ENCODE measurements at regions not wholly inside any gene's neighbourhood (a gene's known extent, or its start where the extent isn't known, plus 50 kb on each side); places are given as distances from the start of the nearest gene placed in this dataset.

- H2AFZ ChIP-seq (ENCODE audit: low read length) = no peak overlapping the region
- no peaks in the 10 kb centered on the region for H3K9me2 ChIP-seq (replicated peaks; ENCODE audit: insufficient read depth, low read length)
- no peaks in the 10 kb centered on the region for H3K27me3 ChIP-seq (ENCODE audit: low read length)
- no peaks in the 10 kb centered on the region for H3K4me1 ChIP-seq (ENCODE audit: low read length)
- no peak overlapping the region for H3K4me3 ChIP-seq (ENCODE audit: low read length)
- no peak overlapping the region for H3K9ac ChIP-seq (ENCODE audit: low read length)
- H3K36me3 ChIP-seq (ENCODE audit: insufficient read depth, low read length) = no peaks in the 10 kb centered on the region
- H3K4me2 ChIP-seq (ENCODE audit: low read depth, low read length, poor library complexity, severe bottlenecking) = no peak overlapping the region
- no peaks in the 10 kb centered on the region for H4K20me1 ChIP-seq (ENCODE audit: insufficient read depth, low read depth, low read length)
- H3K9me3 ChIP-seq (ENCODE audit: low read length) = peaks cover 31% of the 10 kb centered on the region
- DNase-seq = no peak
- no peak overlapping the region for H3K27ac ChIP-seq (ENCODE audit: low read length)
- H3K79me2 ChIP-seq (ENCODE audit: low read length) = no peaks in the 10 kb centered on the region
Observed at GRCh38 chr7:84524714-84525694, 330.4 kb upstream of the SEMA3A start.

- Histone ChIP-seq H2AFZ (ENCODE audit: low read length) (no peak overlapping the region), H3K79me2 (ENCODE audit: low read length) (no peaks in the 10 kb centered on the region), H3K36me3 (ENCODE audit: insufficient read depth, low read length) (no peaks in the 10 kb centered on the region), H3K9me3 (ENCODE audit: low read length) (peaks cover 36% of the 10 kb centered on the region; the same call in 1 of the 2 replicates), H3K27me3 (ENCODE audit: low read length) (no peaks in the 10 kb centered on the region), H3K9ac (ENCODE audit: low read length) (no peak overlapping the region), H3K4me2 (ENCODE audit: low read depth, low read length, poor library complexity, severe bottlenecking) (no peak overlapping the region), H3K4me3 (ENCODE audit: low read length) (no peak overlapping the region), H3K9me2 (replicated peaks; ENCODE audit: insufficient read depth, low read length) (no peaks in the 10 kb centered on the region), H3K27ac (ENCODE audit: low read length) (no peak overlapping the region), H4K20me1 (ENCODE audit: insufficient read depth, low read depth, low read length) (no peaks in the 10 kb centered on the region), H3K4me1 (ENCODE audit: low read length) (no peaks in the 10 kb centered on the region)
- DNase-seq = no peak
Observed at GRCh38 chr7:84513061-84513460, 318.5 kb upstream of the SEMA3A start.

- Histone ChIP-seq H3K4me2 (ENCODE audit: low read depth, low read length, poor library complexity, severe bottlenecking) (no peak overlapping the region), H3K9me2 (replicated peaks; ENCODE audit: insufficient read depth, low read length) (no peaks in the 10 kb centered on the region), H3K36me3 (ENCODE audit: insufficient read depth, low read length) (no peaks in the 10 kb centered on the region), H4K20me1 (ENCODE audit: insufficient read depth, low read depth, low read length) (no peaks in the 10 kb centered on the region), H3K27me3 (ENCODE audit: low read length) (no peaks in the 10 kb centered on the region), H3K4me3 (ENCODE audit: low read length) (no peak overlapping the region), H3K9me3 (ENCODE audit: low read length) (peaks cover 39% of the 10 kb centered on the region), H3K9ac (ENCODE audit: low read length) (no peak overlapping the region), H3K27ac (ENCODE audit: low read length) (no peak overlapping the region), H3K79me2 (ENCODE audit: low read length) (no peaks in the 10 kb centered on the region), H2AFZ (ENCODE audit: low read length) (no peak overlapping the region), H3K4me1 (ENCODE audit: low read length) (no peaks in the 10 kb centered on the region)
- DNase-seq = no peak
Observed at GRCh38 chr7:84512055-84512454, 317.5 kb upstream of the SEMA3A start.

- Histone ChIP-seq H3K9me2 (replicated peaks; ENCODE audit: insufficient read depth, low read length) (no peaks in the 10 kb centered on the region), H3K4me2 (ENCODE audit: low read depth, low read length, poor library complexity, severe bottlenecking) (no peak overlapping the region), H3K79me2 (ENCODE audit: low read length) (no peaks in the 10 kb centered on the region), H3K27ac (ENCODE audit: low read length) (no peak overlapping the region), H3K9me3 (ENCODE audit: low read length) (peaks cover 39% of the 10 kb centered on the region), H3K36me3 (ENCODE audit: insufficient read depth, low read length) (no peaks in the 10 kb centered on the region), H4K20me1 (ENCODE audit: insufficient read depth, low read depth, low read length) (no peaks in the 10 kb centered on the region), H3K4me1 (ENCODE audit: low read length) (no peaks in the 10 kb centered on the region), H3K9ac (ENCODE audit: low read length) (no peak overlapping the region), H3K4me3 (ENCODE audit: low read length) (no peak overlapping the region), H3K27me3 (ENCODE audit: low read length) (no peaks in the 10 kb centered on the region), H2AFZ (ENCODE audit: low read length) (no peak overlapping the region)
- no peak for DNase-seq
Observed at GRCh38 chr7:84510505-84510904, 315.9 kb upstream of the SEMA3A start.

- Histone ChIP-seq H3K9ac (ENCODE audit: low read length) (no peak overlapping the region), H3K27ac (ENCODE audit: low read length) (no peak overlapping the region), H3K4me1 (ENCODE audit: low read length) (no peaks in the 10 kb centered on the region), H3K9me3 (ENCODE audit: low read length) (peaks cover 34% of the 10 kb centered on the region), H3K27me3 (ENCODE audit: low read length) (no peaks in the 10 kb centered on the region), H3K4me3 (ENCODE audit: low read length) (no peak overlapping the region), H3K36me3 (ENCODE audit: insufficient read depth, low read length) (no peaks in the 10 kb centered on the region), H4K20me1 (ENCODE audit: insufficient read depth, low read depth, low read length) (no peaks in the 10 kb centered on the region), H3K9me2 (replicated peaks; ENCODE audit: insufficient read depth, low read length) (no peaks in the 10 kb centered on the region), H2AFZ (ENCODE audit: low read length) (no peak overlapping the region), H3K79me2 (ENCODE audit: low read length) (no peaks in the 10 kb centered on the region), H3K4me2 (ENCODE audit: low read depth, low read length, poor library complexity, severe bottlenecking) (no peak overlapping the region)
- no peak for DNase-seq
Observed at GRCh38 chr7:84509522-84509921, 314.9 kb upstream of the SEMA3A start.

- Histone ChIP-seq H3K79me2 (ENCODE audit: low read length) (no peaks in the 10 kb centered on the region), H3K4me3 (ENCODE audit: low read length) (no peak overlapping the region), H3K27ac (ENCODE audit: low read length) (no peak overlapping the region), H3K27me3 (ENCODE audit: low read length) (no peaks in the 10 kb centered on the region), H3K4me2 (ENCODE audit: low read depth, low read length, poor library complexity, severe bottlenecking) (no peak overlapping the region), H2AFZ (ENCODE audit: low read length) (no peak overlapping the region), H3K9ac (ENCODE audit: low read length) (no peak overlapping the region), H3K4me1 (ENCODE audit: low read length) (no peaks in the 10 kb centered on the region), H3K36me3 (ENCODE audit: insufficient read depth, low read length) (no peaks in the 10 kb centered on the region), H3K9me3 (ENCODE audit: low read length) (peaks cover 34% of the 10 kb centered on the region), H3K9me2 (replicated peaks; ENCODE audit: insufficient read depth, low read length) (no peaks in the 10 kb centered on the region), H4K20me1 (ENCODE audit: insufficient read depth, low read depth, low read length) (no peaks in the 10 kb centered on the region)
- no peak for DNase-seq
Observed at GRCh38 chr7:84508606-84509005, 314.0 kb upstream of the SEMA3A start.

DNA sequence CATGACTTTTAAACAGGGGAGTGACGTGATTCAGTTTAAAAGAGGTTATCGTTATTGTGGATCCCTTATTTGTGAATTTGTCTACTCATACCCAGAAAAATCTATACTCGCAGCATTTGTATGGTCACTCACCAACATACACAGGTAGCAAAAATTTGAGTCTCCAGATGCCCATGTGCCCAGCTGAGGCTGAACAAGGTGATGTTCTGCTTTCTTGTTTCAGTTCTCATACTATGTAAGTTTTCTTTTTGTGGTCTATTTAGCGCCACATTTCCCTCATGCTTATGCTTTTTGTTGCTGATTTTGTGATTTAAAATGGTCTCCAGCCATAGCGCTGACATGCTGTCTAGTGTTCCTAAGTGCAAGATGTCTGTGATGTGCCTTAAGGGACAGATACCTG, 312.9 kb upstream of the SEMA3A start:
- no peak for DNase-seq
- no peaks in the 10 kb centered on the region for H3K27me3 ChIP-seq (ENCODE audit: low read length)
- H2AFZ ChIP-seq (ENCODE audit: low read length) = no peak overlapping the region
- no peak overlapping the region for H3K9ac ChIP-seq (ENCODE audit: low read length)
- no peaks in the 10 kb centered on the region for H3K36me3 ChIP-seq (ENCODE audit: insufficient read depth, low read length)
- H4K20me1 ChIP-seq (ENCODE audit: insufficient read depth, low read depth, low read length) = no peaks in the 10 kb centered on the region
- H3K4me3 ChIP-seq (ENCODE audit: low read length) = no peak overlapping the region
- no peaks in the 10 kb centered on the region for H3K9me2 ChIP-seq (replicated peaks; ENCODE audit: insufficient read depth, low read length)
- peaks cover 37% of the 10 kb centered on the region for H3K9me3 ChIP-seq (ENCODE audit: low read length)
- H3K4me1 ChIP-seq (ENCODE audit: low read length) = no peaks in the 10 kb centered on the region
- H3K4me2 ChIP-seq (ENCODE audit: low read depth, low read length, poor library complexity, severe bottlenecking) = no peak overlapping the region
- H3K79me2 ChIP-seq (ENCODE audit: low read length) = no peaks in the 10 kb centered on the region
- H3K27ac ChIP-seq (ENCODE audit: low read length) = no peak overlapping the region

DNA sequence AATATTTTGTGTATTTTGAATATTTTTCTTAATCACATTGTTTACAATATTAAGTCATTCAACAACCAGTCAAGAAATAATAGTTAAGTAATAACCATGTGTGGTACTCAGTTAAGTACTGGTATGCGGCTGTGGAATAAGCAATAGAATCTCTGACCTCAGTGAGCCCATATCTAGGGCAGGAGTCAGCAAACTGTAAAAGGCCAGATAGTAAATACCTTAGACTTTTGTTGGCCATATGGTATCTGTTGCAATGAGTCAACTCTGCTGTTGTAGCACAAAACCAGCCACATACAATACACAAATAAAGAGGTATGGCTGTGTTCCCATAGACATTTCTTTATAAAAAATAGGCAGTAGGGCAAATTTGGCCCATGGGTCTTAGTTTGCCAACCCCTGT, 311.6 kb upstream of the SEMA3A start:
- H3K9me2 ChIP-seq (replicated peaks; ENCODE audit: insufficient read depth, low read length) = no peaks in the 10 kb centered on the region
- no peak overlapping the region for H3K4me2 ChIP-seq (ENCODE audit: low read depth, low read length, poor library complexity, severe bottlenecking)
- no peaks in the 10 kb centered on the region for H3K79me2 ChIP-seq (ENCODE audit: low read length)
- no peaks in the 10 kb centered on the region for H3K4me1 ChIP-seq (ENCODE audit: low read length)
- H3K36me3 ChIP-seq (ENCODE audit: insufficient read depth, low read length) = no peaks in the 10 kb centered on the region
- no peak overlapping the region for H3K9ac ChIP-seq (ENCODE audit: low read length)
- no peaks in the 10 kb centered on the region for H3K27me3 ChIP-seq (ENCODE audit: low read length)
- peaks cover 47% of the 10 kb centered on the region for H3K9me3 ChIP-seq (ENCODE audit: low read length)
- no peak overlapping the region for H2AFZ ChIP-seq (ENCODE audit: low read length)
- no peak overlapping the region for H3K4me3 ChIP-seq (ENCODE audit: low read length)
- no peak overlapping the region for H3K27ac ChIP-seq (ENCODE audit: low read length)
- no peak for DNase-seq
- H4K20me1 ChIP-seq (ENCODE audit: insufficient read depth, low read depth, low read length) = no peaks in the 10 kb centered on the region
